OCI-LY3 (cell line): ENCODE measurements at regions not wholly inside any gene's neighbourhood (a gene's known extent, or its start where the extent isn't known, plus 50 kb on each side); places are given as distances from the start of the nearest gene placed in this dataset.

Experiments used
- EZH2phosphoT487 ChIP-seq: fragments of 200-600 bp; shearing (Covaris generic); IDR thresholded peaks from 2 replicates; pipeline ENCODE4 v1.6.1; 2018; ENCODE audit warnings: antibody characterized with exemption, mixed run types, low read depth
- TF ChIP-seq, protein P1 (sequence below): fragments of 200-600, 300-600 bp; sonication (generic); IDR thresholded peaks from 2 replicates; pipeline ENCODE4 v1.5.1; 2014; ENCODE audit warnings: antibody characterized with exemption, low read length, low read depth

DNA sequence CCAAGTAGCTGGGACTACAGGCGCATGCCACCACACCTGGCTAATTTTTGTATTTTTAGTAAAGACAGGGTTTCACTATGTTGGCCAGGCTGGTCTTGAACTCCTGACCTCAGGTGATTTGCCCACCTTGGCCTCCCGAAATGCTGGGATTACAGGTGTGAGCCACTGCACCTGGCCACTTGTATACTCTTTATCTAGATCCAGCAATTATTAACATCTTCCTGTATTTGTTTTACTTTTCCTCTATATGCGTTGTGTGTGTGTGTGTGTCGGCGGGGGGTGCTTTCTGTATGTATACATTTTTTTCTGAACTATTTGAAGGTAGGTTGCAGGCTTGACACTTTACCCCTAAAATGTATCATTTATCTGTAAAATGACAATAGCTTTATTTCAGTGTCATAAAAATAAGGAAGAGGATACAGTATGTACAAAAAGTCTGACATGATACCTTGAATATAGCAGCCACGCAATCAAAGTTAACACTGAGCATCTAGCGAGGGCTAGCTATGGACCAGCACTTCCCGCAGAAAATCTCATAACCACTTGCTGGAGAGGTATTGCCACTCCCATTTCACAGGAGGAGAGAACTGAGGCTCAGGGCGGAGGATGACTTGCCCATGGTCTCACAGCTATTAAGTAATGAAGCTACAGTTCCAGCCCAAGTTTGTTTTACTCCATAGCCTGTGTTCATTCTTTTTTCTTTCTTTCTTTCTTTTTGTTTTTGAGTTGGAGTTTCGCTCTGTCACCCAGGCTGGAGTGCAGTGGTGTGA is 251.3 kb downstream of the MYCN start:
- TF ChIP-seq, protein P1, sequence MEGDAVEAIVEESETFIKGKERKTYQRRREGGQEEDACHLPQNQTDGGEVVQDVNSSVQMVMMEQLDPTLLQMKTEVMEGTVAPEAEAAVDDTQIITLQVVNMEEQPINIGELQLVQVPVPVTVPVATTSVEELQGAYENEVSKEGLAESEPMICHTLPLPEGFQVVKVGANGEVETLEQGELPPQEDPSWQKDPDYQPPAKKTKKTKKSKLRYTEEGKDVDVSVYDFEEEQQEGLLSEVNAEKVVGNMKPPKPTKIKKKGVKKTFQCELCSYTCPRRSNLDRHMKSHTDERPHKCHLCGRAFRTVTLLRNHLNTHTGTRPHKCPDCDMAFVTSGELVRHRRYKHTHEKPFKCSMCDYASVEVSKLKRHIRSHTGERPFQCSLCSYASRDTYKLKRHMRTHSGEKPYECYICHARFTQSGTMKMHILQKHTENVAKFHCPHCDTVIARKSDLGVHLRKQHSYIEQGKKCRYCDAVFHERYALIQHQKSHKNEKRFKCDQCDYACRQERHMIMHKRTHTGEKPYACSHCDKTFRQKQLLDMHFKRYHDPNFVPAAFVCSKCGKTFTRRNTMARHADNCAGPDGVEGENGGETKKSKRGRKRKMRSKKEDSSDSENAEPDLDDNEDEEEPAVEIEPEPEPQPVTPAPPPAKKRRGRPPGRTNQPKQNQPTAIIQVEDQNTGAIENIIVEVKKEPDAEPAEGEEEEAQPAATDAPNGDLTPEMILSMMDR = no peak
- no peak for TF ChIP-seq EZH2phosphoT487
